Caco-2 (cell line): ENCODE measurements at regions not wholly inside any gene's neighbourhood (a gene's known extent, or its start where the extent isn't known, plus 50 kb on each side); places are given as distances from the start of the nearest gene placed in this dataset.

ENCODE experiments used
- BruUV-seq: library from RNA; stranded (reverse); fragments of 400-500 nt; replicated peaks from 2 replicates; lab custom pipeline; 2021; lab: Mats Ljungman, UMichigan
- CTCF ChIA-PET: fragments of 300-600 bp; sonication (Branson Sonifier 250); formaldehyde crosslinking; loops from one replicate; lab custom pipeline; 2022; ENCODE audit warnings: antibody characterized with exemption; lab: Charles Lee
- POLR2A ChIA-PET: fragments of 300-600 bp; sonication (Branson Sonifier 250); formaldehyde crosslinking; loops from one replicate; lab custom pipeline; 2022; ENCODE audit warnings: antibody characterized with exemption; lab: Charles Lee
- DNase-seq, 2 experiments: peaks; one replicate each; pipeline versions ENCODE4 v3.0.0 to v3.0.0-alpha.2; 2020 to 2022
- H3K27me3 ChIP-seq: replicated peaks from 2 replicates; pipeline ENCODE4 v1.6.0; 2011; ENCODE audit warnings: low read length; ENCODE audit not compliant: control insufficient read depth, insufficient read depth
- H3K36me3 ChIP-seq: 2 replicates; pipeline ENCODE4 v1.5.1; 2011; ENCODE audit warnings: low read length; ENCODE audit not compliant: control insufficient read depth, insufficient read depth
- H3K4me1 ChIP-seq: fragments of 250-450 bp; sonication (Bioruptor Pico); 2 replicates; pipeline ENCODE4 v1.5.1; 2020; ENCODE audit warnings: mild to moderate bottlenecking
- H3K4me3 ChIP-seq: 2 replicates; pipeline ENCODE4 v1.5.1; 2011; ENCODE audit warnings: low read depth, mild to moderate bottlenecking, control low read depth, low read length
- H3K9me3 ChIP-seq: fragments of 250-450 bp; sonication (Bioruptor Pico); 2 replicates; pipeline ENCODE4 v1.5.1; 2020; ENCODE audit warnings: mild to moderate bottlenecking, moderate library complexity
- H3K27ac Mint-ChIP-seq: one replicate; pipeline ENCODE4 v1.8.0; 2022; ENCODE audit warnings: mixed read lengths; ENCODE audit not compliant: unreplicated experiment
- H3K27me3 Mint-ChIP-seq: one replicate; pipeline ENCODE4 v1.8.0; 2022; ENCODE audit warnings: mixed read lengths; ENCODE audit not compliant: insufficient read depth, unreplicated experiment
- H3K36me3 Mint-ChIP-seq: one replicate; pipeline ENCODE4 v1.8.0; 2022; ENCODE audit warnings: mild to moderate bottlenecking, mixed read lengths; ENCODE audit not compliant: insufficient read depth, unreplicated experiment
- H3K4me1 Mint-ChIP-seq: one replicate; pipeline ENCODE4 v1.8.0; 2022; ENCODE audit warnings: low read depth, mixed read lengths; ENCODE audit not compliant: unreplicated experiment
- H3K4me3 Mint-ChIP-seq: one replicate; pipeline ENCODE4 v1.8.0; 2022; ENCODE audit warnings: mild to moderate bottlenecking, moderate library complexity, mixed read lengths; ENCODE audit not compliant: unreplicated experiment
- H3K9me3 Mint-ChIP-seq: one replicate; pipeline ENCODE4 v1.8.0; 2022; ENCODE audit warnings: mixed read lengths; ENCODE audit not compliant: unreplicated experiment
- CTCF ChIP-seq, 2 experiments: fragments of 200-600 bp in 1 of 2; IDR thresholded peaks; 1 replicate in 1 of 2; 2 replicates in 1 of 2; pipeline versions ENCODE4 v1.5.1 to v1.8.0; 2011 to 2022; ENCODE audit warnings: antibody characterized with exemption in 1 of 2, control low read depth in 1 of 2, inconsistent platforms in 1 of 2, low read depth in 1 of 2, low read length in 1 of 2, mild to moderate bottlenecking in 1 of 2, moderate library complexity in 1 of 2; ENCODE audit not compliant: insufficient read depth in 1 of 2, severe bottlenecking in 1 of 2, unreplicated experiment in 1 of 2
- intact Hi-C: fragments of 100-400 bp; cut with micrococcal nuclease; formaldehyde crosslinking; loops from one replicate; pipeline ENCODE4 v1.10.0; 2022; ENCODE audit not compliant: unreplicated experiment

- BruUV-seq: no TSS peak
- no peak for TF ChIP-seq CTCF (IDR thresholded peaks at IDR 0.05; ENCODE audit: insufficient read depth in 1 of 2, low read depth in 1 of 2, low read length in 1 of 2, severe bottlenecking in 1 of 2, unreplicated experiment in 1 of 2)
- Mint-ChIP-seq H3K9me3 (no peaks in the 10 kb centered on the region), H3K36me3 (no peaks in the 10 kb centered on the region), H3K27me3 (no peaks in the 10 kb centered on the region), H3K27ac (no peak overlapping the region), H3K4me3 (no peak overlapping the region), H3K4me1 (no peaks in the 10 kb centered on the region)
- intact Hi-C loops: no loop called here
- DNase-seq: no peak
- Histone ChIP-seq H3K9me3 (no peaks in the 10 kb centered on the region), H3K36me3 (no peaks in the 10 kb centered on the region), H3K4me1 (no peaks in the 10 kb centered on the region), H3K27me3 (no peaks in the 10 kb centered on the region), H3K4me3 (no peak overlapping the region)
- POLR2A ChIA-PET: no interaction called here
- CTCF ChIA-PET: no interaction called here
These were observed 233.9 kb downstream of the PTBP2 start for GRCh38 chr1:96955307-96956012.

GRCh38 chr1:96962216-96962615 lies 240.6 kb downstream of the PTBP2 start:
- Mint-ChIP-seq H3K36me3 (no peaks in the 10 kb centered on the region), H3K27ac (no peak overlapping the region), H3K4me3 (no peak overlapping the region), H3K9me3 (no peaks in the 10 kb centered on the region), H3K27me3 (no peaks in the 10 kb centered on the region), H3K4me1 (no peaks in the 10 kb centered on the region)
- Histone ChIP-seq H3K9me3 (no peaks in the 10 kb centered on the region), H3K36me3 (no peaks in the 10 kb centered on the region), H3K4me1 (peaks cover 6% of the 10 kb centered on the region; the same call in 1 of the 2 replicates), H3K27me3 (no peaks in the 10 kb centered on the region), H3K4me3 (no peak overlapping the region)
- ChIA-PET POLR2A (no interaction called here), CTCF (no interaction called here)
- TF ChIP-seq CTCF (IDR thresholded peaks at IDR 0.05; ENCODE audit: insufficient read depth in 1 of 2, low read depth in 1 of 2, low read length in 1 of 2, severe bottlenecking in 1 of 2, unreplicated experiment in 1 of 2): no peak
- no peak for DNase-seq
- BruUV-seq: no TSS peak
- intact Hi-C loops: no loop called here

- no peak for DNase-seq
- H3K4me3 Mint-ChIP-seq: no peak overlapping the region
- H3K4me1 ChIP-seq: peaks cover 11% of the 10 kb centered on the region; the same call in 1 of the 2 replicates
- H3K36me3 Mint-ChIP-seq: no peaks in the 10 kb centered on the region
- TF ChIP-seq CTCF (IDR thresholded peaks at IDR 0.05; ENCODE audit: insufficient read depth in 1 of 2, low read depth in 1 of 2, low read length in 1 of 2, severe bottlenecking in 1 of 2, unreplicated experiment in 1 of 2): no peak
- CTCF ChIA-PET: no interaction called here
- H3K9me3 Mint-ChIP-seq: no peaks in the 10 kb centered on the region
- no peaks in the 10 kb centered on the region for H3K27me3 ChIP-seq
- H3K36me3 ChIP-seq: no peaks in the 10 kb centered on the region
- POLR2A ChIA-PET: no interaction called here
- intact Hi-C loops: no loop called here
- H3K4me1 Mint-ChIP-seq: no peaks in the 10 kb centered on the region
- H3K27me3 Mint-ChIP-seq: no peaks in the 10 kb centered on the region
- no TSS peak for BruUV-seq
- no peak overlapping the region for H3K27ac Mint-ChIP-seq
- no peaks in the 10 kb centered on the region for H3K9me3 ChIP-seq
- no peak overlapping the region for H3K4me3 ChIP-seq
These were observed 241.2 kb downstream of the PTBP2 start for GRCh38 chr1:96962751-96963211.
